Stimulated activated effector memory CD8-positive, alpha-beta T cell treated with anti-CD3 and anti-CD28 coated beads, Interleukin-12 subunit alpha, Interleukin-12 subunit beta, amount 100 ng/mL, for 72 hours (primary cell): ENCODE measurements at regions not wholly inside any gene's neighbourhood (a gene's known extent, or its start where the extent isn't known, plus 50 kb on each side); places are given as distances from the start of the nearest gene placed in this dataset.
"Not testable (repeated sequence)": the region's sequence is repeated elsewhere in the genome, so short reads cannot be mapped to it uniquely, and the experiment has no call there.

Experiments
- ATAC-seq: fragments of 150-1000 bp; cut with Tn5 transposase; 2 replicates; pipeline ENCODE4 v1.10.0; 2021
- DNase-seq, 2 donors: peaks; one replicate each; pipeline ENCODE4 v3.0.0; 2021 to 2022; ENCODE audit warnings: low spot score in 2 of 2
- H3K27ac Mint-ChIP-seq: one replicate; pipeline ENCODE4 v1.8.0; 2022; ENCODE audit warnings: mild to moderate bottlenecking, mixed read lengths
- H3K36me3 Mint-ChIP-seq: one replicate; pipeline ENCODE4 v1.8.0; 2022; ENCODE audit warnings: mild to moderate bottlenecking, mixed read lengths
- H3K4me1 Mint-ChIP-seq: one replicate; pipeline ENCODE4 v1.8.0; 2022; ENCODE audit warnings: mixed read lengths
- H3K4me3 Mint-ChIP-seq: one replicate; pipeline ENCODE4 v1.8.0; 2022; ENCODE audit warnings: mild to moderate bottlenecking, mixed read lengths
- H3K9me3 Mint-ChIP-seq: one replicate; pipeline ENCODE4 v1.8.0; 2022; ENCODE audit warnings: mixed read lengths

- H3K4me1 Mint-ChIP-seq, H3K27ac Mint-ChIP-seq, ATAC-seq, H3K4me3 Mint-ChIP-seq, DNase-seq, H3K36me3 Mint-ChIP-seq, H3K9me3 Mint-ChIP-seq: not testable (repeated sequence)
Observed at GRCh38 chr1:146604681-146605080, 333.4 kb upstream of the NBPF12 start.

GRCh38 chr1:146600720-146601307, 337.3 kb upstream of the NBPF12 start:
- not testable (repeated sequence) for ATAC-seq, H3K4me1 Mint-ChIP-seq, H3K4me3 Mint-ChIP-seq, H3K36me3 Mint-ChIP-seq, DNase-seq, H3K27ac Mint-ChIP-seq, H3K9me3 Mint-ChIP-seq

GRCh38 chr1:146599906-146600305, 338.2 kb upstream of the NBPF12 start:
- not testable (repeated sequence) for ATAC-seq, H3K9me3 Mint-ChIP-seq, H3K4me1 Mint-ChIP-seq, H3K4me3 Mint-ChIP-seq, H3K27ac Mint-ChIP-seq, DNase-seq, H3K36me3 Mint-ChIP-seq

GRCh38 chr1:146581229-146581628, 352.4 kb upstream of the NOTCH2NLA start:
- DNase-seq, ATAC-seq, H3K9me3 Mint-ChIP-seq, H3K36me3 Mint-ChIP-seq, H3K27ac Mint-ChIP-seq, H3K4me1 Mint-ChIP-seq, H3K4me3 Mint-ChIP-seq: not testable (repeated sequence)

GRCh38 chr1:146567541-146567940, 338.7 kb upstream of the NOTCH2NLA start:
- H3K9me3 Mint-ChIP-seq, H3K36me3 Mint-ChIP-seq, H3K4me3 Mint-ChIP-seq, H3K27ac Mint-ChIP-seq, ATAC-seq, DNase-seq, H3K4me1 Mint-ChIP-seq: not testable (repeated sequence)

- DNase-seq, H3K27ac Mint-ChIP-seq, H3K36me3 Mint-ChIP-seq, ATAC-seq, H3K4me3 Mint-ChIP-seq, H3K4me1 Mint-ChIP-seq, H3K9me3 Mint-ChIP-seq: not testable (repeated sequence)
Observed at GRCh38 chr1:146558032-146558431, 329.2 kb upstream of the NOTCH2NLA start.

- H3K4me3 Mint-ChIP-seq, H3K36me3 Mint-ChIP-seq, H3K9me3 Mint-ChIP-seq, ATAC-seq, H3K4me1 Mint-ChIP-seq, DNase-seq, H3K27ac Mint-ChIP-seq: not testable (repeated sequence)
Observed at GRCh38 chr1:146556405-146556804, 327.6 kb upstream of the NOTCH2NLA start.

- not testable (repeated sequence) for H3K4me3 Mint-ChIP-seq, H3K27ac Mint-ChIP-seq, H3K36me3 Mint-ChIP-seq, H3K4me1 Mint-ChIP-seq, ATAC-seq, H3K9me3 Mint-ChIP-seq, DNase-seq
Observed at GRCh38 chr1:146552414-146552813, 323.6 kb upstream of the NOTCH2NLA start.

- H3K36me3 Mint-ChIP-seq, ATAC-seq, H3K27ac Mint-ChIP-seq, H3K4me1 Mint-ChIP-seq, H3K9me3 Mint-ChIP-seq, DNase-seq, H3K4me3 Mint-ChIP-seq: not testable (repeated sequence)
Observed at GRCh38 chr1:146548684-146549083, 319.9 kb upstream of the NOTCH2NLA start.

GRCh38 chr1:146546189-146546588, 317.4 kb upstream of the NOTCH2NLA start:
- ATAC-seq, H3K4me1 Mint-ChIP-seq, H3K4me3 Mint-ChIP-seq, DNase-seq, H3K36me3 Mint-ChIP-seq, H3K27ac Mint-ChIP-seq, H3K9me3 Mint-ChIP-seq: not testable (repeated sequence)

GRCh38 chr1:146537775-146538373, 309.1 kb upstream of the NOTCH2NLA start:
- peak; percentile 44 for ATAC-seq
- H3K9me3 Mint-ChIP-seq, H3K27ac Mint-ChIP-seq, DNase-seq, H3K36me3 Mint-ChIP-seq, H3K4me1 Mint-ChIP-seq, H3K4me3 Mint-ChIP-seq: not testable (repeated sequence)

GRCh38 chr1:146536028-146536427, 307.2 kb upstream of the NOTCH2NLA start:
- not testable (repeated sequence) for H3K4me3 Mint-ChIP-seq
- ATAC-seq = peak; percentile 51

GRCh38 chr1:146535575-146535974, 306.8 kb upstream of the NOTCH2NLA start:
- ATAC-seq = peak; percentile 28
- DNase-seq, H3K4me3 Mint-ChIP-seq, H3K4me1 Mint-ChIP-seq, H3K36me3 Mint-ChIP-seq, H3K27ac Mint-ChIP-seq, H3K9me3 Mint-ChIP-seq: not testable (repeated sequence)

More at GRCh38 chr1:146536028-146536427, 307.2 kb upstream of the NOTCH2NLA start:
- H3K9me3 Mint-ChIP-seq, H3K27ac Mint-ChIP-seq, H3K4me1 Mint-ChIP-seq, H3K36me3 Mint-ChIP-seq, DNase-seq: not testable (repeated sequence)

- not testable (repeated sequence) for H3K36me3 Mint-ChIP-seq
Observed at GRCh38 chr1:146530958-146531357, 302.1 kb upstream of the NOTCH2NLA start.

GRCh38 chr1:146522812-146523211, 294.0 kb upstream of the NOTCH2NLA start:
- H3K9me3 Mint-ChIP-seq, H3K27ac Mint-ChIP-seq, H3K4me1 Mint-ChIP-seq: not testable (repeated sequence)

More at GRCh38 chr1:146530958-146531357, 302.1 kb upstream of the NOTCH2NLA start:
- ATAC-seq, H3K9me3 Mint-ChIP-seq, H3K27ac Mint-ChIP-seq, DNase-seq, H3K4me3 Mint-ChIP-seq, H3K4me1 Mint-ChIP-seq: not testable (repeated sequence)

GRCh38 chr1:146522345-146522744, 293.5 kb upstream of the NOTCH2NLA start:
- H3K27ac Mint-ChIP-seq, H3K4me1 Mint-ChIP-seq, H3K9me3 Mint-ChIP-seq, H3K36me3 Mint-ChIP-seq, DNase-seq, H3K4me3 Mint-ChIP-seq, ATAC-seq: not testable (repeated sequence)

More at GRCh38 chr1:146522812-146523211, 294.0 kb upstream of the NOTCH2NLA start:
- H3K4me3 Mint-ChIP-seq, H3K36me3 Mint-ChIP-seq, DNase-seq, ATAC-seq: not testable (repeated sequence)
